Cortex of kidney (tissue), 1 donor: ENCODE measurements at regions not wholly inside any gene's neighbourhood (a gene's known extent, or its start where the extent isn't known, plus 50 kb on each side); places are given as distances from the start of the nearest gene placed in this dataset.
"Not testable (repeated sequence)": the region's sequence is repeated elsewhere in the genome, so short reads cannot be mapped to it uniquely, and the experiment has no call there.

ENCODE experiments used
- DNase-seq: peaks from one replicate; lab custom pipeline; 2025; lab: John Stamatoyannopoulos, UW

DNA sequence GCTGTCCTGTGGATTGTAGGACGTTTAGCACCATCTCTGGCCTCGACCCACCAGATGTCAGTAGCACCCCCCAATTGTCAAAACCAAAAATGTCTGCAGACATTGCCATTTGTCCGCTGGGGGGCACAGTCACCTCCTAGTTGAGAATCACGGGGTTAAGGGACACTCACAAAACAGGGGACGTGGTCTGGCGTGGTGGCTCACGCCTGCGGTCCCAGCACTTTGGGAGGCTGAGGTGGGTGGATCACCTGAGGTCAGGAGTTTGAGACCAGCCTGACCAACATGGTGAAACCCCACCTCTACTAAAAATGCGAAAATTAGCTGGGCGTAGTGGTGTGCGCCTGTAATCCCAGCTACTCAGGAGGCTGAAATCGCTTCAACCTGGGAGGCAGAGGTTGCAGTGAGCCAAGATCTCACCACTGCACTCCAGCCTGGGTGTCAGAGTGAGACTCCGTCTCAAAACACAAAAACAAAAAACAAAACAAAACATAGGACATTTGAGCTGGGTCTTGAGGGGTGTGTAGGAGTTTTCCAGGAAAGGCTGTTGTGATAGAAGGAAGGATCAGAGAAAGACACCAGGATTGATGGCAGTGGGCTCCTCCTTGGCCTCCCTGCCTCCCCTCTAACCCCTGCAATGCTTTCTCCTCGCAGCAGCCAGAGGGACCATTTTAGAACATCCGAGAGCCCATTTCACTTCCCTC, 171.8 kb upstream of the GSE1 start:
- no peak for DNase-seq

DNA sequence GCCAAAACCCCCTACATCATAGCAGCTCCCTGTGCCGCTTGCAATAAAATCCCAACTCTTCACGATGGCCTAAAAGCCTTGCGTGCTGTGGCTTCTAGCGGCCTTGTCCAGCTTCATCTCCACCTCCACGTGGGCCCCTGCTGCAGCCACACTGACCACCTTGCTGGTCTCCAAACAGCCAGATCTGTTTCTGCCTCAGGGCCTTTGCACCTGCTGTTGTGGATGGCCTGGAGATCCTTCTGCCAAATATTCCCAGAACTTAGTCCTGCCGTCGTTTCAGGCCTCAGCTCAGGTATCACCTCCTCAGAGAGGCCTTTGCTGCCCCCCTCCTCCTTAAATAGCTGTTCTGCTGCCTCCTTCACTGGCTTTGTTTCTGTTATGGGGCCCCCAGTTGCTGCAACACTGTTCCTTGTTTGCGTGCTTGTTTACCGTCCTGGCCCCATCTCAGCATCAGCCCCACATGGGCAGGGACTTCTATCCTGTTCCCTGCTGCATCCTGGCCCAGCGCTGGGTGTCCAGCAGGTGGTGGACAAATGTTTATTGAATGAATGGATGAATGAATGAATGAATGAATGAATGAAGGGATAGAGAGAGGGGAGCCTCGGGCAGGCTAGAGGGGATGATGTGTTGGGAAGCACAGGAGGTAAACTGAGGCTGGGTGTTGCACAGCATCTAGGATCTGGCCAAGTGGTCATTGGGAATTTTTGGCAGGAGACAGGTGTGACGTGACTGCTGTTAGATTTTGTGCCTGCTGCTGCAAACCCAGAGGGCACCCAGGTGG, 171.0 kb upstream of the GSE1 start:
- no peak for DNase-seq

DNA sequence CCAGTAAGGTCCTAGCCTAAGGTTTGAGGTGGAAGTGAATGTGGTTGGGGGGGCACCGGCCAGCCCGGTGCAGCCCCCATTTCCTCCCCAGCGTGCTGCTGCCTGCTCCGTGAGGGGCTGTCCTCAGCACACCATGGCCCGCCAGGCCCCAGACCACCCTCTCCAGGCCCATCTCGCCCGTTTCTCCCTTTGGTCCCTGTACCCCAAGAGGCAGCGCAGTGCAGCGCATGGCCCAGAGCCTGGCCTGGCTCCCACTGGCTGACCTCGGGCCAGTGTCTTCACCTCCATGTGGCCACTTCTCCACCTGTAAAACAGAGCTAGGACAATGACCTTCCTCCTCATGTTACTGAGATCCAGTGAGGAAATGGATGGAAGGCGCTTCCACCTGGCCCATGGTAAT, 170.0 kb upstream of the GSE1 start:
- DNase-seq: no peak

DNA sequence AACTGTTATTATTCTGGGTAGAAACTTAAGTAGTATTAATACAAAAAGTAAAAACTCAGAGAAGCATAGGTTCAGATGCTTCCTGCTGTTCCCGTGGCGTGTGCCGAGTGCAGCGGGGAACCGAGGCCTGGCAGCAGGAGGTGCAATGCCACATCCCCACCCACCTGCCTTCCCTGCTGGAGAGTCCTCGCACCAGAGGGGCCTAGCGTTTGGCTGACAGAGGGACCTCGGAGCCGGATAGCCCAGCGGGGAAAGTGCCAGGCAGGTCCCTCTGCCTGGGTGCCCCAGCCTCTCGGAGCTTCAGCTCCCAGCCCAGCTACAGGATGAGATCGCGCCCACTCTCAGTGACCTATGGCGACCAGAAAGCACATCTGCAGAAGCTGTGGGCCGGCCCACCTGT, 169.6 kb upstream of the GSE1 start:
- DNase-seq: no peak

DNA sequence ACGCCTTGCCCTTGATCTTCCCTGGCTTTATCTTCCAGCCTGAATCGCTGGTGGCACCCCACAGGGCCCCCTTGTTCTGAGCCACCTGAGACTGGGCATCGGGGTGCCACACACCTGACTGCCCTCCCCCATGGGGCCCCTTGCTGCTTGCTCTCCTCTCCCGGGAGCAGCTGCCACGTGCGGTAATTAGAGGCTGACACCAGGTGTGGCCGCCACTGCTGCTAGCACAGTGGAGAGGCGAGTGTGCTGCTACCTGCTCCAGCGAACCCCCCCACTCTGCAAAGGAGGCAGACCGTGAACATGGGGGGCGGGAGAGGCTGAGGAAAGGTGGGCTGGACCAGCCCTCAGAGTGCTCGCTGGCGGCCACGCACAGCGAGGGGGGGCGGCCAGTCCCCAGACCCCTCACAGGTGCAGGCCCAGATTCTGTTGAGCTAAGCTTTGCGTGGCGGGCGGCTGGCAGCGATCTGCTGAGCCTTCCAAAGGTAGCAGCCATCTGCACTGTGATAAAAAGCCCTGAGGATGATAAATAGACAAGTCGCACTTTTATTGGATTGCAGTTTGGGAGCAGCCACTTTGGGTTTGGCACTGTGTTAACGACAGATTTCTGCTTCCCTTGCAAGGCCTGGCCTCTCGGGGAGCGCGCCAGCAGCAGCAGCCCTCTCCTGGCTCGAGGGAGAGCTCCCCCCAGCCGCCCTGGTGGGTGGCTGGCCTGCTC, 167.9 kb upstream of the GSE1 start:
- DNase-seq: no peak

DNA sequence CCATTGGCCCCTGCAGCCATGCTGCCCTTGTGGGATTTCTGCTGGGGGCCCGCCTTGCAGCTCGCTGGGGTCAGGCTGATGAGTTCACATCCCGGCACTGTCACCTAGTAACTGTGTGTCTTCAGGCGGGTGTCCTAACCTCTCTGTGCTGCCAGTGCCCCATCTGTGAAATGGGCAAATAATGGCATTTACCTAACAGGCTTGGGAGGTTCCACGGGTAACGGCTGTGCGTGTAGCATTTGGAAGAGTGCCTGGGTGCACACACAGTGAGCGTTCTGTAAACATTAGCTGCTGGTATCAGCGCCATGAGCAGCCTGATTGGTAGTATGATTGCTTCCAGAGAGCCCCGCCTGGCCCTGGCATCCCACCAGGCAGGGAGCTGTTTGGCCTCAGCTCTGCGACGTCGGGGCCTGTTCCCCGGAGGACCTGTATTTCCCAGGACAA, 167.3 kb upstream of the GSE1 start:
- no peak for DNase-seq

DNA sequence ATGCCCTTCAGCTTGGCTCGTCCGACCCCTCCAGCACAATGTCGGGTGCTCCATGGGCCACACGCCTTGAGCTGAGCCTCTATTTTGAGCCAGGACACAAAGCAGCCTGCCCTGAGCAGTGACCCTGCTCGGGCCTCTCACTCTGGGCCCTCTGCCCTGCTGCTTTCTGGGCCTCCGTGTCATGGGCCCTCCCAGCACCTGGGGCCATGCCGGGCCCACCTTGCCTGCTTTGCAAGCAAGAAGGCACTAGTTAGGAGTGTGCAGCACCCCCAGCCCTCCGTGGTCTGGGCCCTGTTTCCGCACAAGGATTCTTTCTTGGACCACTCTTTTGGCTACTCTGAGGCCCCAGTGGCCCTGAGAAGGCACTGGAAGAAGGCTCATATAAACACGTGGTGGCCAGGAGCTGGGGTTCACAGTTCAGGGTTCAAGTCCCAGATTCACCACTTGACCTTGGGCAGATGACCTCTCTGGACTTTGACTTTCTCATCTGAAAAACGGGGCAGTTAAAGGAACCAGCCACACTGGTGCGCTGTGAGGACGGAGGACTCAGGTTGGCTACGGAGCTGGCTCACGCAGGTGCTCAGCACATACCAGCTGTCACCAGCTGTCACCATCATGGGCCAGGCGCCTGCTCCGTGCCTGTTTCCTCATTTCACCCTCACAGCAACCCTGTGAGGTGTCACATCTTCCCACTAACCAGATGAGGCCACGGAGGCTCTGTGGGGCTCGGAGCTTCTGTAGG, 166.0 kb upstream of the GSE1 start:
- no peak for DNase-seq

DNA sequence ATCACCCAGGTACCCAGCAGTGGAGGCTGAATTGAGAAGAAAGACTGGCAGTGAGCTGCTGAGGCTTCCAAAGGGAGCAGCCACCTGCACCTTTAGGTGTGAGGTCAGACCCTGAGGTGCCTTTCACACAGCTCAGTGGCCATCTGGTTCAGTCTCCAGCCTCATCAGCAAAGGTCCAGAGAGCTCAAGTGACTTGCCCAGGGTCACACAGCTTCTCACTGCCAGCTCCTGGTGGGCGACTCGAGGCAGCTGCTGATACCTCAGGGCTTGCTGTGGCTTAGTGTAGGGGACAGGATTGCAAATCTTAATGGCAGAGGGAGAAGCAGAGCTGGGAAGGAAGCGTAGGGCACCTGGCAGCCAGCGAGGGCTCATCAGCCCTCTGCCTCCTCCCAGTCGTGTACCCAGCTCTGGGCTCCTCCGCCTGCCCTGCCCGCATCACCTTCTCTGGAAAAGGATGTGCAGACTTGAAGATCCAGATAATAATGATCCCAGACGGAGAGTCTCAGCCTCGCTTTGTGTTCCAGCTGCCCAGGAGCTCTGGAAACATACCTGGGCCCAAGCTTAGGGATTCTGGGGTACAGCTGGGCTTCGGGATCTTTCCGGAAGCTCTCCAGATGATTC, 165.3 kb upstream of the GSE1 start:
- DNase-seq: no peak

DNA sequence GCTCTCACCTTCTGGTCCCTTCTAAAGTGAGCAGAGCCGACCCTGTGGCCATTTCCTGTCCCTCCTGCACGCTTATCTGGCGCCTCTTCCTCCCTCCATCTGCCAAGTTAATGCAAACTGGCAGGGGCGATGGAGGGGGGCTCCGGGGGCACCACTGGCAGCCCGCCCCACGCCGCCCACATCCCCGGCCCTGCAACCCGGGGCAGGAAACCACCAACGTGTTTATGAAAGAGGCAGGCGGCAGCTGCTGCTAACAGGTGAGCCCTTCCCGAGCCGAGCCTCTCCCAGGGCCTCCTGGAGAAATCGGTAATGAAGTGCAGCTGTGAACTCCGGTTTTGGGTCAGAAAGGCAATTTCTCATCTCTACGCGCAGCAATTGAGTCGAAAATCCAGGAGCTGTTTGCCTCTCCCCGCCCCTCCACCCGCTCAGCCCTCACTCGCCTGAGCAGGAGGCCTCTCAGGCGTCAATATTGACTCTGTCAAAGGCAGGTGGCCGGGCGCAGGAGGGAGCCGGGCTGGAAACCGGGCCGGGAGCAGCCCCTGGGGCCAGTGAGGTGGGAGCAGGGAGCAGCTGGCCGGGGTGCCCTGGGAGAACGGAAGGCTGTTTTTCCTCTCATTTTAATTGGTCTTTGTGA, 164.4 kb upstream of the GSE1 start:
- no peak for DNase-seq

DNA sequence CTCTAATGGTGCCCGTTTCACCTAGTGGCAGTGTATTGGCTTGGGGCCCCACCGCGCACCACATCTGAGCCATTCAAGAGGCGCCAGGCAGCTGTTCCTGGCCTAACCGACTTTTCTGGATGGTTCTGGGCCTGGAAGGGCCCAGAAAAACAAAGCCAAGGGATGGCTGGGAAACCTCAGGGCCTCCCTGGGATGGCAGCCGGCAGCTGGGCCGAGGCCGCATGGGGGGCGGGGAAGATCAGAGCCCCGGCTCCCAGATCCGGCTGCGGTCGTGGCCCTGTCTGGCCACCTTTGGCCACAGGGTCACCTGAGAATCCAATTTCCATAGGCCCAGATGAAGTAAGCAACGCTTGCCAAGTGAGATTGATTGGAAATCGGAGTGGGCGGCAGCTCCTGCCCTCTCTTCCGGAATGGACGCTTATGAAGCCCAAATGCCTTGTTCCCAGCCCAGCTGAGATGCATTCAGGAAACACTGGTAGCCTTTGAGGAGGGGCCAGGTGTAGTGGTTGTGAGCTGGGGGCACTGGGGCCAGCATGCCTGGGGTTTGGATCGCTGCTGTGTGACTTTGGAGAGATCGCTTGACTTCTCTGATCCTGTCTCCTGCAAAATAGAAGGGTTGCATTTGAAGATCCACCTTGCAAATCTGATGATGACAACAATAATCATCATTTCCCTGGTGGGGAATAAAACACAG, 163.8 kb upstream of the GSE1 start:
- DNase-seq: no peak

DNA sequence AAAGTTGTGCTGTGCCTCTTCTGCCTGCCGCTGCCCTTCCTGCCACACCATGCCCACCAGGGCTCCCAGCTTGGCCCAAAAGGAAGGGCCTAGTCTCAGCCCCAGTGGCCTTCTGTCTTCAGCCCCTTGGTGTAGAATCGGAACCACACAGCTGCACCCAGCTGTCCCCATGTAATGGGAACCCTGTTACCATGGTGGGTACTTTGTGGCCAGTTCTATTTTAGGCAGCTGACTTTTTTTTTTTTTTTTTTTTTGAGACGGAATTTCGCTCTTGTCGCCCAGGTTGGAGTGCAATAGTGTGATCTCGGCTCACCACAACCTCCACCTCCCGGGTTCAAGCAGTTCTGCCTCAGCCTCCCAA, 163.3 kb upstream of the GSE1 start:
- no peak for DNase-seq

DNA sequence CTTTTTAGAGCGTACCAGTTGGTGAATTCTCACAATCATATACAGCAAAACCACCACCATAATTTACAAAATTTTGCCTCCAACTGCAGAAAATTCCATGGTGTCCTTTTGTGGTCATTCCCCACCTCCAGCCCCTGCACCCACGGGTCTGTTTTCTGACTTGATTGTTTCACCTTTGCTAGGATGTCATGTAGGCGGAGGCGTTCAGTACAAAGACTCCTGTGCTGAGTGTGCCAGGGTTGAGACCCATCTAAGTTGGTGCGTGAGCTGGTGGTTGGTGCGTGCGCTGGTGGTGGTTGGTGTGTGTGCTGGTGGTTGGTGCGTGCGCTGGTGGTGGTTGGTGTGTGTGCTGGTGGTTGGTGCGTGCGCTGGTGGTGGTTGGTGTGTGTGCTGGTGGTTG, 162.0 kb upstream of the GSE1 start:
- not testable (repeated sequence) for DNase-seq

DNA sequence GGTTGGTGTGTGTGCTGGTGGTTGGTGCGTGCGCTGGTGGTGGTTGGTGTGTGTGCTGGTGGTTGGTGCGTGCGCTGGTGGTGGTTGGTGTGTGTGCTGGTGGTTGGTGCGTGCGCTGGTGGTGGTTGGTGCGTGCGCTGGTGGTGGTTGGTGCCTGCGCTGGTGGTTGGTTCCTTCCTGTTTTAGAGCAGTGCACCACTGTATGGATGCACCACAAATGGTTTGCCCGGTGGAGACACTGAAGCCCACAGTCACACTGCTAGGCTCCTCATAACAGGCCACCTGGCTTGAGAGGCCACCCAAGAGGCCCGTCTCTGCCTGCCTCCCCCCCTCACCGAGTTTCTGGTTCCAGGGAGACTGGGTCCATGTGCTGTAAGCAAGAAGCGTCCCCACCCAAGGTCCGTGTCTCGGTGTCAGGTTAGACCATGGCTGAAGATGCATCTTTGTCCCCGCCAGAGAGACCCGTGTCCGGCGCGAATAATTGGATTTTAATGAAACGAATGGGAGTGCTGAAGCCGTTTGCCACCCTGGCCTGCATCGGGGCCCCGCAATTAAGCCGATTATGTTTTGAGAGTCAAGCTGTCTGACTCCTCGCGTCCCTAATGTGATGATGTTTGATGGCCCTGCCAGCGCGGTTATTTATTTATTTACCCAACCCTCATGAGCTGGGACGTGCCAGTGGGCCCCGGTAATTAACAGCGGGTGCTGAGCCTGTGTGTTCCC, 161.3 kb upstream of the GSE1 start:
- DNase-seq: no peak

DNA sequence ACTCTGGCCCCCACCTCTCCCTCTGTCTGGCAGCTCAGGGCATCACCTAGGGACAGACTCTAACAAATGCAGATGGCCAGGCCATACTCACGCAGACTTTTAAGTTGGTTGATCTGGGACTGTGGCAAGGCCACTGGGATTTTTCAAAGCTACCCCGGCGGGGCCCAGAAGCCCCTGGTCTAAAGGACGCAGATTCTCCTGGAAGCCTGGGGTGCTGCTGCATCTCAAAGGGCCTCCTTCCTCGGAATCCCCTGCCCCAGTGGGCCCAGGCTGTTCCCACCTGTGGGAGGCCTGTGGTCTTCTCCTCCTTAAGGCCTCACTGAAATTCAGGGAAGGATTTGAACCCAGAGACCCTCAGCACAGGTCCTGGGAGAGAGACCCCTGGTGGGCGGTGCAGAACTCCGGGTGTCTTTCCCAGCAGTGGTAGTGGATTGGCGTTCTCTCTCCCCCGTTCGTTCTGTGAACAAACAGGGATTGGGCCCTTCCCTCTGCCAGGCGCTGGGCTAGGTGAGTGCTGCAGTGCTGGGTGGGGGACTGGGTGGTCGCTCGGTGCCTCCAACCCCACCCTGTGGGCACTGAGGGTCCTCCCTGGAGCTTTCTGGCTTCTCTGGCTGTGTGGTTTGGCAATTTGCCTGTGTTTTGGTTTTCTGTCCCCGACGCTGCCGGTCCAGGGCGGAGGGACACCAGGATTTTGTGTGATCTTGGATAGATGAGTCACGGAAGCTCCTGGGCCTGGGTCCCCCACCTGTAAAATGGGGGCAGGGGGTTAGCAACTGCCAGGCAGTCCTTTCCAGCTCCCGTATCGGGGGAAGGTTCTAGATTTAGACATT, 160.5 kb upstream of the GSE1 start:
- DNase-seq: no peak

DNA sequence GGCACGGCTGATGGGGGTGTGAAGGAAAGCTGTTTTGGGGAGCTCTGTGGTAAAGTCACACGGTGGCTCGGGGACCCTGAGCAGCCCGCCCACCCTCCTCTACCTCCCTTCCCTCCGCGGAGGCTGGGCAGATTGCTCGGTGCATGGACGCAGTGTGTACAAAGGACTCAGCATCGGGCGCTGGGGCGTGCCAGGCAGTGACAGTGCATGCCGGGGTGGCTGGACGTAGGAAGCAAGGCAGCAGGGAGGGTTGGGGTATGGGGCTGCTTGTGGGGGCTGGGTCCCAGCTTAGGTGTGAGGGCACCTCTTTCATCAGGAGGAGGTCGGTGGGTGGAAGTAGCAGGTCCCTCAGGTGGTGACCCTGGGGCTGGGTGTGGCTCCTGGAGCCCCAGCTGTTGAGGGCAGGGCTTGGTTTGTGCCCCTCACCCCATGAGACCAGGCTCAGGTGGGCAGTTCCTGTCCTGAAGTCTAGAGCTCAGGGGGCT, 159.9 kb upstream of the GSE1 start:
- no peak for DNase-seq

DNA sequence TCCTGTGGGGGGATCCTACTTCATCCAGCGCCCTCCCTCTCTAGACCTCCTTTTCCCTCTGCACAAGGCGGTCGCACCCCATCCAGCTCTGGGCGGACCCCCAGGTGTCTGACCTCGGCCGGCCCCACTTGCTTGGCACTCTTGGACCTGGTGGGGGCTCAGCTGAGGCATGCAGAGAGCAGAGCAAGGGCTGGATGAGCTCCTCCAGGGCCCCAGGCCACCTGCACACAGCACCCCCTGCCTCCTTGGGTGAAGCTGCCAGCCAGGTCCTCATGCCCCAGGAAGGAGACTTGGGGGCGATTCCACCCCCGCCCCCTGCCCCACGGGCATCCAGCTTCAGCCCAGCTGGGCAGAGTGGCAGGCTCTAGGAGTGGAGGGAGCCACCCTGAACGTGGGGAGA, 159.4 kb upstream of the GSE1 start:
- DNase-seq: no peak

DNA sequence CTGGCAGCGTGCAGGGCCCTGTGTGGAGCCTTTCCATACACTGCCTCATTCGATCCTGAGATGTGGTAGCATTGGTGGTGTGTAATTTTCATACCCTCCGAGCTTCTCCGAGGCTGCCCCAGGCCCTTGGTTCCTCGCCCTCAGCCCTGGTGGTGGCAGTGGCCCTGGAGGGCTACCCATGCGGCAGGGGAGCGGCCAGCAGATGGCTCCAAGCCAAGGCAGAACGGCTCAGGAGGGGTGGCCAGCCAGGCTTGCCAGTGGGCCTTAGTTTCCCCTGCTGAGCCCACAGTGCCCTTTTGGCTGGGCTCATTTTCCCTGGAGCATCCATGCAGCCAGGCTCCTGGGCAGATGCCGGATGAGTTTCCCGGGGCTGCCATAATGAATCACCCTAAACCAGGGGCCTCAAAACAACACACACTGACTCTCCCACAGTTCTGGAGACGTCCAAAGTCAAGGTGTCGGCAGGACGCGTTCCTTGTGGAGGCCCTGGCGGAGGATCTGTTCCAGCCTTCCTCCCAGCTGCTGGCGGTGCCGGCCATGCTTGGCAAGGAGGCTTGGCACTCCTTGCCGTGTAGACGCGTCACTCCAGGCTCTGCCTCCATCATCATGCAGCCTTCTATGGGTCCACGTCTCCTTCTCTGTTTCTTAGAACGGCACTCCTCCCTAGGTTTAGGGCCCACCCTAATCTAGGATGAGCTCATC, 158.8 kb upstream of the GSE1 start:
- no peak for DNase-seq

DNA sequence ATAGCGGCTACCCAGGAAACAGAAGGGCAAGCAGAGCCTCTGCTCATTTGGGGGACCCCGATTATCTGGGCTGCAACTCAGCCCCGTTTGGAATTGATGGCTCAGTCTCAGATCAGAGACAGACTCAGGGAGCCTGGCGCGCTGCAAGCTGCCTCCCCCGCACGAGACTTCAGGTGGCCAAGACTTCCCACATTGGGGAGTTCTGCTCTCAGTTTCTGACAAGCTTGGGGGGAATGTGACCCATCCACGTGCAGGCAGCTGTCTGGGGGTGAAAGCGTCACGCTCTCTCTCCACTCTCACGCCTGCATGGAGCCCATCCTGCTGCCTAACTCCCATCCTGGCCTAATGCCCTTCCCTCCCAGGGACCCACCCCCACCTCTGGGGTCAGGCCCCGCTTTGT, 157.6 kb upstream of the GSE1 start:
- DNase-seq: no peak
